Retinal pigment epithelial cell (primary cell): ENCODE measurements at regions not wholly inside any gene's neighbourhood (a gene's known extent, or its start where the extent isn't known, plus 50 kb on each side); places are given as distances from the start of the nearest gene placed in this dataset.

Experiments
- DNase-seq: peaks from one replicate; pipeline ENCODE4 v3.0.0-alpha.2; 2010; ENCODE audit warnings: low read depth
- H3K4me3 ChIP-seq: 2 replicates; pipeline ENCODE4 v1.5.1; 2011; ENCODE audit warnings: mild to moderate bottlenecking, low read length, control low read depth, moderate library complexity
- TF ChIP-seq, protein P1 (sequence below): conservative IDR thresholded peaks from 2 replicates; pipeline ENCODE4 v1.5.1; 2011; ENCODE audit warnings: low read depth, low read length, control low read depth, inconsistent platforms

- TF ChIP-seq, protein P1, sequence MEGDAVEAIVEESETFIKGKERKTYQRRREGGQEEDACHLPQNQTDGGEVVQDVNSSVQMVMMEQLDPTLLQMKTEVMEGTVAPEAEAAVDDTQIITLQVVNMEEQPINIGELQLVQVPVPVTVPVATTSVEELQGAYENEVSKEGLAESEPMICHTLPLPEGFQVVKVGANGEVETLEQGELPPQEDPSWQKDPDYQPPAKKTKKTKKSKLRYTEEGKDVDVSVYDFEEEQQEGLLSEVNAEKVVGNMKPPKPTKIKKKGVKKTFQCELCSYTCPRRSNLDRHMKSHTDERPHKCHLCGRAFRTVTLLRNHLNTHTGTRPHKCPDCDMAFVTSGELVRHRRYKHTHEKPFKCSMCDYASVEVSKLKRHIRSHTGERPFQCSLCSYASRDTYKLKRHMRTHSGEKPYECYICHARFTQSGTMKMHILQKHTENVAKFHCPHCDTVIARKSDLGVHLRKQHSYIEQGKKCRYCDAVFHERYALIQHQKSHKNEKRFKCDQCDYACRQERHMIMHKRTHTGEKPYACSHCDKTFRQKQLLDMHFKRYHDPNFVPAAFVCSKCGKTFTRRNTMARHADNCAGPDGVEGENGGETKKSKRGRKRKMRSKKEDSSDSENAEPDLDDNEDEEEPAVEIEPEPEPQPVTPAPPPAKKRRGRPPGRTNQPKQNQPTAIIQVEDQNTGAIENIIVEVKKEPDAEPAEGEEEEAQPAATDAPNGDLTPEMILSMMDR = no peak
- DNase-seq = no peak
Observed at GRCh38 chr3:153429821-153430220, 267.8 kb downstream of the RAP2B start.

DNA sequence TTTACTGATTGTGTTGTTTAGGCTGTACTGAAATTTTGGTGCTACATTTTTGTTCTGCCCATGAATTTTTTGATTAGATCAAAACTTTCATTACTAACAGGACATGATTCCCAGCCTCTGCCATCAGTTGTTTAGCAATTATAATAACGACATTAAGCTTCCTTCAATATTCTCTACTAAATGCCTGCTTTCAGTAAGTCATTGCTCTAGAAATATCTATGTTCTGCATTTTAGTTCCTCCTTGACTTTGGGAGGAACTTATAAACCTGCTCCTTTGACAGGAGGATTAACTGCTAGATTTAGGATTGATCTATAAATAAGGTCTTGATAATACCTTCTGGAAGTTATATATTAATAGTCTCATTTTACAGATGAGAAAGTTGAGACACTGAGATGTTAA is 269.1 kb downstream of the RAP2B start:
- no peak for DNase-seq
- TF ChIP-seq, protein P1 = no peak
- no peak overlapping the region for H3K4me3 ChIP-seq

More at GRCh38 chr3:153429821-153430220, 267.8 kb downstream of the RAP2B start:
- no peak overlapping the region for H3K4me3 ChIP-seq

DNA sequence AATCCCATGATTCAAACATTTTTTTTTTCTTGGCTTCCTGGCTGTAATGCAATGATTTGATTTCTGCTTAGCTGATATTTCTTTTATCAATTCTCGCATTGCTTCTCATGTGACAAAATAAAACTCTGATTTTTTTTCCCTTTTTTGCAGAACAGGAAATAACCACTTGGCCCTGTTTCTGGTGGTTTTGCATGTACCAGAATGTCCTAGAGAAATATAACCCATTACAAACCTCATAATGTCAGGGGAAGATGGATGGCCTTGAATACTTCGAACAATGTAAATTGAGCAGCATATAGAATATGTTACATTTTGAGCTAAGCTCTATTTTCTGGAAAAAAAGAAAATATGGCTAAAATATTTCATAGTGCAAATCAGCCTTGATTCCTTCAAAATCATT is 275.6 kb downstream of the RAP2B start:
- no peak for DNase-seq
- TF ChIP-seq, protein P1 = no peak
- no peak overlapping the region for H3K4me3 ChIP-seq

GRCh38 chr3:153438271-153438670 is 276.2 kb downstream of the RAP2B start:
- DNase-seq = no peak
- TF ChIP-seq, protein P1 = no peak
- no peak overlapping the region for H3K4me3 ChIP-seq

DNA sequence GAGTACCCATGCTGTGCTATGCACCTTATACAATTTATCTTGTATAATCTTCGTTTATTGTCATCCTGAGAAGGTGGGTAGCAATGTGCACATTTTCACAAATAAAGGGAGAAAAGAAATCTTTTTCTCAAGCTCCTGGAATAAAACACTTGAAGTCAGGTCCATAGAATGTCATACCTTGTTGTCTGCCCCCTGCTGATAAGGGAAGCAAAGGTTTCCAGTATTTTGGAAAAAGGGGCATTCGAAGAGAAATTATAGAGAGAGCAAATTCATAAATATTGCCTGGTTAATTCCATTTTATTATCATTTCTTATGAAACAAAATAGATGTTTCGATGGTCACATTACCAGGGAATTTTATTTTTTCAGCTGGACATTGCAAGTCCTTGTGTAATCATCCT is 277.8 kb downstream of the RAP2B start:
- no peak for DNase-seq
- TF ChIP-seq, protein P1 = peak; percentile 35
- no peak overlapping the region for H3K4me3 ChIP-seq

DNA sequence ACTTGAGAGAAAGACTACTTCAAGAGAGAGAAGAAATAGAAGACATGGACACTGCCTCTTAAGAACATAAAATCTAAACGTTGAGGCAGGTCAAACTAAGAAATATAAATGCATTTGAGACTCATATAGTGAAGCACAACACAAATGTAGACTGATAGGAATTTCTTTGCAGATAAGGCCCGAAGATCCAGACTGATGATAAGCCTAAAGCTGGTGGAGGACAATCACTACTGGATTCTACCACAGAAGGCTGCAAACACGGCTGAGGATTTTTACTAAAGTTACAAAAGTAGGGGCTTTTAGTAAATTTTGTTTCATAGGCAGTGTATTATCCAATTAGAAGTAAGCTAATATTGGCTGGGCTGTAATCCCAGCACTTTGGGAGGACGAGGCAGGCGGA is 278.3 kb downstream of the RAP2B start:
- no peak overlapping the region for H3K4me3 ChIP-seq
- TF ChIP-seq, protein P1 = no peak
- no peak for DNase-seq

DNA sequence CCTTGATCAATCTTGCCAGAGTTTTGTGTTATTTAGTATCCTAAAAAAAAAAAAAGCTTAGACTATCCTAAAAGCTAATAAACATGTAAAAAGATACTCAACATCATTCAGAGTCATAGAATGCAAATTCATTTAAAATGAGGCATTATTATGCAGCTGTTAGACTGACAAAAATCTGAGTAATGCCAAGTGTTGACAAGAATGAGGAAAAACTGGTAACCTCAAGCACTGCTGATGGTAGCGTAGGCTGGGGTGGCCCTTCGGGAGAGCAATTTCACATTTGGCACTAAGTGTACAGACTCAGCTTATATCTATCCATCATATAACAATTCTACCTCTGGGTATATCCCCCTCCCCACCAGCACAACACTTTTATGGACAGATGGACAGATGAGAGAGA is 280.4 kb downstream of the RAP2B start:
- no peak for DNase-seq
- no peak overlapping the region for H3K4me3 ChIP-seq
- TF ChIP-seq, protein P1 = no peak
